Prostate gland (tissue), 2 donors: ENCODE measurements at regions not wholly inside any gene's neighbourhood (a gene's known extent, or its start where the extent isn't known, plus 50 kb on each side); places are given as distances from the start of the nearest gene placed in this dataset.

Experiments
- DNase-seq: peaks from one replicate; pipeline ENCODE4 v3.0.0-alpha.2; 2019; ENCODE audit warnings: low spot score
- H3K27ac ChIP-seq, 2 donors: fragments of 200-600 bp; sonication (generic); 2 replicates each; pipeline ENCODE4 v1.5.1; 2017 to 2019
- H3K27me3 ChIP-seq: fragments of 200-600 bp; sonication (generic); replicated peaks from 2 replicates; pipeline ENCODE4 v1.5.1; 2019; ENCODE audit not compliant: insufficient read depth
- H3K36me3 ChIP-seq, 2 donors: fragments of 200-600 bp; sonication (generic); 1 replicate in 1 of 2; 2 replicates in 1 of 2; pipeline versions ENCODE4 v1.5.1 to v1.8.1; 2017 to 2019
- H3K4me1 ChIP-seq: fragments of 200-600 bp; sonication (generic); replicated peaks from 2 replicates; pipeline ENCODE4 v1.5.1; 2019
- H3K4me3 ChIP-seq, 2 donors: fragments of 200-600 bp; sonication (generic); 2 replicates each; pipeline ENCODE4 v1.5.1; 2017 to 2019
- H3K9me3 ChIP-seq: fragments of 200-600 bp; sonication (generic); 2 replicates; pipeline ENCODE4 v1.5.1; 2017
- POLR2A ChIP-seq: fragments of 450-650 bp; IDR thresholded peaks from one replicate; pipeline ENCODE4 v1.6.1; 2016; ENCODE audit warnings: antibody characterized with exemption, mild to moderate bottlenecking
- POLR2AphosphoS5 ChIP-seq: sonication (generic); formaldehyde crosslinking; IDR thresholded peaks from one replicate; pipeline ENCODE4 v1.6.1; 2017; ENCODE audit warnings: antibody characterized with exemption
- WGBS: methylation state at CpG from one replicate; pipeline ENCODE4 v1.1.5; 2018; 5-methylcytosine and 5-hydroxymethylcytosine counted together
- intact Hi-C: fragments of 100-400 bp; cut with DNase I; formaldehyde crosslinking; loops from one replicate; pipeline ENCODE4 v1.14.2; 2022
- TF ChIP-seq, protein P1 (sequence below), 4 experiments: fragments of 200-600 bp in 2 of 4; fragments of 450-650 bp in 2 of 4; sonication (generic) in 2 of 4; IDR thresholded peaks; 1 replicate in 3 of 4; 2 replicates in 1 of 4; pipeline ENCODE4 v1.5.1; 2016 to 2019; ENCODE audit warnings: antibody characterized with exemption in 4 of 4, mild to moderate bottlenecking in 2 of 4, moderate library complexity in 2 of 4

DNA sequence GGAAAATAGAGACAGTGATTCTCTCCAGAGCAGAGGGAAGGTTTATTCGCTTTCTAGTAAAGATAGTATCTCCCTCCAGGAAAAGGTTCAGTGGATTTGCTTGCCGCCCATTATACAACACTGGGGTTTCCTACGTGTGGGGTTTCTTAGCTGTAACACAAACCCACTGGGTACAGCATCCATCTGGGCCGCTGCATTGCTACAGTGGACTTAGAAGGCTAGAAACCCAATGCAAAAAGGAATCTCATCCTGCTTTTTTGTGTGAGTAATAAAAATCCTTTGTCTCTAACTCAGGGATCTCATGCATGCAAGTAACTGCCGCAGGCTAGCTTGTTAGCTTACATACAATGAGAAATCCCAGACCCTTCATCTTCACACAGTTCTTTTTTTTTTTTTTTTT, 67.1 kb upstream of the BCL2L14 start:
- WGBS = 50% methylated on average over 5 of the region's 5 CpGs
- no peak for DNase-seq
- H3K4me3 ChIP-seq = no peak overlapping the region
- TF ChIP-seq, protein P1, sequence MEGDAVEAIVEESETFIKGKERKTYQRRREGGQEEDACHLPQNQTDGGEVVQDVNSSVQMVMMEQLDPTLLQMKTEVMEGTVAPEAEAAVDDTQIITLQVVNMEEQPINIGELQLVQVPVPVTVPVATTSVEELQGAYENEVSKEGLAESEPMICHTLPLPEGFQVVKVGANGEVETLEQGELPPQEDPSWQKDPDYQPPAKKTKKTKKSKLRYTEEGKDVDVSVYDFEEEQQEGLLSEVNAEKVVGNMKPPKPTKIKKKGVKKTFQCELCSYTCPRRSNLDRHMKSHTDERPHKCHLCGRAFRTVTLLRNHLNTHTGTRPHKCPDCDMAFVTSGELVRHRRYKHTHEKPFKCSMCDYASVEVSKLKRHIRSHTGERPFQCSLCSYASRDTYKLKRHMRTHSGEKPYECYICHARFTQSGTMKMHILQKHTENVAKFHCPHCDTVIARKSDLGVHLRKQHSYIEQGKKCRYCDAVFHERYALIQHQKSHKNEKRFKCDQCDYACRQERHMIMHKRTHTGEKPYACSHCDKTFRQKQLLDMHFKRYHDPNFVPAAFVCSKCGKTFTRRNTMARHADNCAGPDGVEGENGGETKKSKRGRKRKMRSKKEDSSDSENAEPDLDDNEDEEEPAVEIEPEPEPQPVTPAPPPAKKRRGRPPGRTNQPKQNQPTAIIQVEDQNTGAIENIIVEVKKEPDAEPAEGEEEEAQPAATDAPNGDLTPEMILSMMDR (IDR thresholded peaks at IDR 0.05) = no peak
- no peak for TF ChIP-seq POLR2A
- no peak for TF ChIP-seq POLR2AphosphoS5
- intact Hi-C loops = no loop called here
- H3K4me1 ChIP-seq = no peaks in the 10 kb centered on the region
- H3K36me3 ChIP-seq = no peaks in the 10 kb centered on the region
- no peaks in the 10 kb centered on the region for H3K9me3 ChIP-seq
- no peaks in the 10 kb centered on the region for H3K27me3 ChIP-seq
- no peak overlapping the region for H3K27ac ChIP-seq

DNA sequence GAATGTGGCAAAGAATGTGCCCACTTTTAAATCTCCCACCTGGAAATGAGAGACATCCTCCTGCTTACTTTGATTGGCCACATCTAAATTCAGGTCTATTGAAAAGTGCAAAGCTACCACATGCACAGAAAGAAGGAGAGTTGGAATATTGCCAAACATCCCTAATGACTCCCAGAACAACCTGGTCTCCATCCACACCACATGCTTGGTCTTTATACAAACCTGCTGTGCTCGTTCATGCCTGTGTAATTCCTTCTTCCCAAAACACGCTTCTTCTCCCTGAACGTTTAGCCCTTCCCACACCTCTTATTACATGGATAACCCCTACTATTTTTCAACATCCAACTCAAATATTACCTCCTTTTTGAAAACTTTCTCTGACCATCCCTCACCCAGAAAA, 66.2 kb upstream of the BCL2L14 start:
- TF ChIP-seq, protein P1 (IDR thresholded peaks at IDR 0.05) = no peak
- no peak for TF ChIP-seq POLR2AphosphoS5
- TF ChIP-seq POLR2A = no peak
- Histone ChIP-seq H3K27me3 (no peaks in the 10 kb centered on the region), H3K4me3 (no peak overlapping the region), H3K36me3 (no peaks in the 10 kb centered on the region), H3K9me3 (no peaks in the 10 kb centered on the region), H3K27ac (no peak overlapping the region), H3K4me1 (no peaks in the 10 kb centered on the region)
- 85% methylated on average over 3 of the region's 3 CpGs for WGBS
- DNase-seq = no peak
- intact Hi-C loops = no loop called here

DNA sequence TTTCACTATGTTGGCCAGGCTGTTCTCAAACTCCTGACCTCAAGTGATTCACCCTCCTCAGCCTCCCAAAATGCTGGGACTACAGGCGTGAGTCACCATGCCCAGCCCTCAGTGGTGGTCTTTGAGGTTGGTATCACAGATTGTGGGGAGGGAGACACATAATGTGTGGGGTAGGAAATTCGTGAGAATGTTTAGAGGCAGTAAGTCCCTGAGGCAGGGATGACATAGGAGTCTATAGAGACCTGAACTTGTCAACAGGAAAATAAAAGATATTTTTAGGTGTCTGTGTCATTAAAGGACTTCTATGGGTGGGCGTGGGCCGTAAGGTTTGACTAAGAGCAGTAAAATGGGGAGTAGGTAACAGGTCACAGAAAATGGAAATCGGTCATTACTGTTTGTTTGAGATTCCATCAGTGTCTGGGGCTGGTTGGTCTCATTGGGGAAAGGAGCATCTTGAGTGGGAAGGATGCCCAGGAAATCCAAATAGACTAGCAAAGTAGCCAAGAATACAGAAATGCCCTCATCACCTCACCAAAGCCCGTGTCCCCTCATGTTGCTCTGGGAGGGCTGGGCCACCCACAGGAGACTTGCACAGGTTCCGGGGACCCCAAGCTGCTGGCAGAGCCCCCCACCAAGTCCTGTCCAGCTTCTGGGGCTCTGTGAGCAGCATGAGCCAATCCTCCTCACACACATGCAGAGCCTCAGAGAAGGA, 63.6 kb upstream of the BCL2L14 start:
- TF ChIP-seq, protein P1 (IDR thresholded peaks at IDR 0.05) = no peak
- TF ChIP-seq POLR2AphosphoS5 (no peak), POLR2A (no peak)
- Histone ChIP-seq H3K4me1 (no peaks in the 10 kb centered on the region), H3K27ac (no peak overlapping the region), H3K4me3 (no peak overlapping the region), H3K36me3 (no peaks in the 10 kb centered on the region), H3K9me3 (no peaks in the 10 kb centered on the region), H3K27me3 (no peaks in the 10 kb centered on the region)
- no peak for DNase-seq
- 77% methylated on average over 7 of the region's 7 CpGs for WGBS
- intact Hi-C loops = no loop called here

DNA sequence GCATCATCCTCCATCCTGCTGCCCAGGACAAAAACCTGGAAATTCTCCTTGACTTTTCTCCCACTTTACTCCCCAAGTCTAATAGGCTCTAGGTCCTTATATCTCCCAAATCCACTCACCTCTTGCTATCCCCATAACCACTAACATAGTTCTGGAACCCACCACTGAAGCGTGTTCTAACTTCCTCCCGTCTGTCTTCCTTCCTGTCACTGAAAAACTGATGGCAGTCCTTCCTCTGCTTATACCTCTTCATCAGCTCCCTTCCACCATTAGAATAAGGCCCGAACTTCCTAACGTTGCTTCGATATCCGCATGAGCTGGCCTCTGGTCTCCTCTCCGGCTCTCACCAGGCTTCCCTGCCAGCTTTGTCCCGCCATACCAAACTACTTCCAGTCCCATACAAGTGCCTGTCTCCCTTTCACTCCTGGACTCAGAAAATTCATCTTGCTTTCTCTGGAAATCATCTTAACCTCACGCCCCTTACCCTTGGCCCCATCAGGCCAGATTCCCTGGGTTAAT, 63.0 kb upstream of the BCL2L14 start:
- intact Hi-C loops = no loop called here
- 94% methylated on average over 9 of the region's 9 CpGs for WGBS
- no peak overlapping the region for H3K27ac ChIP-seq

More for the DNA sequence above, 63.0 kb upstream of the BCL2L14 start:
- no peaks in the 10 kb centered on the region for H3K27me3 ChIP-seq
- no peaks in the 10 kb centered on the region for H3K9me3 ChIP-seq
- TF ChIP-seq POLR2AphosphoS5 = no peak
- TF ChIP-seq, protein P1 (IDR thresholded peaks at IDR 0.05) = no peak
- no peak for TF ChIP-seq POLR2A
- H3K36me3 ChIP-seq = no peaks in the 10 kb centered on the region
- no peak for DNase-seq
- no peaks in the 10 kb centered on the region for H3K4me1 ChIP-seq
- H3K4me3 ChIP-seq = no peak overlapping the region
